ENCODE measurements at regions not wholly inside any gene's neighbourhood (a gene's known extent, or its start where the extent isn't known, plus 50 kb on each side); places are given as distances from the start of the nearest gene placed in this dataset.
"Not testable (repeated sequence)": the region's sequence is repeated elsewhere in the genome, so short reads cannot be mapped to it uniquely, and the experiment has no call there.

DNA sequence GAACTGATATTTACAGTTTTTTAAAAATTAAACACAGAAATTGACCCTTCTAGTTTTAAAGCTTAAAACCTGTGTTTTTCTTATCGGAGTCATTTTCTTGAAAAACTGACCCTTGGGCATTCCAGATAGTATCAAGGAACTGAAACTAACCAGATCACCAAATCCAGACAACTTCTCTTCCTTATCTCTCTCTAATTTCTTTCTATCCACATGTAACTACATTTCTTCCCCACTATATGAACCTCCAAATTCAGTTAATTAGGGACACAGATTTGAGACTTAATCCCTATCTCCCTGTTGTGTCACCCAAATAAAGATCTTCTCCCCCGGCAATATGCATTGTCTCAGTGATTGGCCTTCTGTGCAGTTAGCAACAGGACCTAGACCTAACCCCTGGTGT, 1643.0 kb upstream of the CDH6 start:
- DNase-seq, result no peak

DNA sequence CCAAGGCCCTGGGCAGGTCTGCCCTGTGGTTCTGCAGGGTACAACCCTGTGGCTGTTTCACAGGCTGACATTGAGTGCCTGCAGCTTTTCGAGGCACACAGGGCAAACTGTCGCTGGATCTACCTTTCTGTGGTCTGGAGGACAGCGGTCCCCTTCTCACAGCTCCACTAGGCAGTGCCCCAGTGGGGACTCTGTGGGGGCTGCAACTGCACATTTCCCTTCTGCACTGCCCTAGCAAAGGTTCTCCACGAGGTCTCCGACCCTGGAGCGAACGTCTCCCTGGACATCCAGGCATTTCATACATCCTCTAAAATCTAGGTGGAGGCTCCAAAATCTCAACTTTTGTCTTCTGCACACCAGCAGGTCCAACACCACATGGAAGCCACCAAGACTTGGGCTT, 1645.2 kb upstream of the CDH6 start:
- DNase-seq, result no peak

- DNase-seq, result no peak
These were observed 1646.1 kb upstream of the CDH6 start for GRCh38 chr5:29547236-29547865.

GRCh38 chr5:29543501-29543900, 1650.0 kb upstream of the CDH6 start:
- DNase-seq, result no peak

DNA sequence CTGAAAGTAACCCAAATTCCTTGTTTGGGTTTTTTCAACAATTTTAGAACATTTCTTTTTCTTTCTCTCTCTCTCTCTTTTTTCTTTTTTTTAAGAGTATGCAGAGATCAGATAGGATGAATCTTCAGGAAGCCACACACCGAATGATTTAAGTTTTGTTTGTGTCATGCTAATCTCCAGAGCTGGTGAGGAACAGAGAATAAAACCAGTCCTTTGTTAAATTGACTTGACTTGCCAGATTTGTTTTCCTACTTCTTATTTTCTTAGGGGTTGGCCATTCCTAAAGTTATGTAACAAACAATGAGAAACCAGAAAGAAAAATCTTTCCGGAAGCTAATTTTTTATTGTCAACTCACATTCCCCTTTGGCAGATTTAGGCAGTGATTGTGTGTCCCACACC, 1669.3 kb upstream of the CDH6 start:
- DNase-seq, result no peak

DNA sequence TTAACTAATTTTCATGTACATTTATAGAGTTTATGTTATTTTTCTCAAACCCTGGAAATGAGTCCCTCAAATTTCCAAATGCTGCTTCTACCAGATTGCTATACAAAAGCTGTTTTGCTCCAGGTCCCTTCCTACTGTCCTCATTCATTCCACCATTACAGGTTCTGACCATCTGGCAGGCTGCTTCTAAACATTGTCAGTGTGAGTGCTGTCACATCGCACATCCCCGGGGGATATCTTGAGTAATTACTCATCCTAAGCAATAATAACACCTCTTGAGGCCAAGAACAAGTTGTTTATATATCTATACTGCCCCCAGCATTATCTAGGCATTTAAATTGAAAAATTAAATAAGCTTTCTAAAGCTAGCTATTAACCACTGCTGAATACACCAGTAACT, 1675.3 kb upstream of the CDH6 start:
- DNase-seq, result no peak

- DNase-seq, result no peak
These were observed 1677.3 kb upstream of the CDH6 start for GRCh38 chr5:29516224-29516623.

DNA sequence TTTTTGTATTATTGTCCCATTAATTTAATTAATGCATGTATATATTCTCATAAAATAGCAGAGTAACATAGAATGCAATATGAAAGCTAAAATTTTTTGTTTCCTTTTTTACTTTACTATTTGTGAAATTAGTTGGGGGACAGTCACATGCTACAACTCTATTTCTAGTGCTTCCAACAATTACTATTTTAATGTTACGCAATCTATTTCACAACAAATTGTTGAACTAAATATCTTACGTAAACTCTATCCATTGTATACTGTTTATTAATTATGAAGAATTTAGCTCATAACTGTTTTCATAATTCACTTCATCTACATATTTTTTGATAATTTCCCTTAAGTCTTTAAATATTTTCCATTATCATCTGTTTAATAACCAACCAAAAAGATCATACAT, 1685.4 kb upstream of the CDH6 start:
- DNase-seq, result no peak

GRCh38 chr5:29504411-29504810, 1689.1 kb upstream of the CDH6 start:
- no peak for DNase-seq

- DNase-seq, result no peak
These were observed 1694.6 kb upstream of the CDH6 start for GRCh38 chr5:29498860-29499259.

DNA sequence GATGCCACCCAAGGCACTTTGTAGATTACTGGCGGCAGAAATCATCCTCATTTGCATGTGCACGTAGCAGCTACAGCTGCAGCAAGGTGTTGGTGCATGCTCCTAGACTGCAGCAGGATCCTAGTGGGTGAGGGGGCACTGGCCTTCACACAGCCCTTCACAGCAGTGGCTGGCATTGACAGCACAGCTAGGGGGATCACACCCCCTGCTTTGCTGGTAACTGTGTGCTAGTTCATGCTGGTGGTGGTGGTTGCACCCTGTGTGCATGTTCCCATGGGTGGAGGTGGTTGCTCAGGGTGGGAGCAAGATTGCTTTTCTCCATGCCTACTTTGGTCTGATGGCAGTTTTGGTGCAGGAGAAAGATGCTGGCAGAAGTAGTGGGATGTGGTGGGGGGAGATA, 1695.1 kb upstream of the CDH6 start:
- DNase-seq, result no peak

DNA sequence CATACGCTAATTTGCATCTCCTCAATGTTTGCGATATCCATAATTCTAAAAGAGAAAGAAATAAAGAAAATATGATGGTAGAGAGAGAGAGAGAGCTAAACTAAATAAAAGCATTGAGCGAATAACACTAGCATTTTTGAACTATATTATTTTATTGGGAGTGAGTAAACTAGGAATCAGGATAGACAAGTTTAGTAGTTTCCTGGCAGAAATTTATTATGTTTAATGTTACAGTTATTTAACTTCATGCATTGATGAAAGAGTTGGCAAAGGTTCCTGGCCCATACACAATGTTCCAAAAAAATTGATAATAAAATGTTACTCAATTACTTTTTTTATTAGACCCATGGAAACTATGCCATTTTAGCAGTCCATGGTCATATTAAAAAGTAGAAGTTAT, 1708.2 kb upstream of the CDH6 start:
- no peak for DNase-seq

GRCh38 chr5:29469581-29469980, 1723.9 kb upstream of the CDH6 start:
- no peak for DNase-seq

DNA sequence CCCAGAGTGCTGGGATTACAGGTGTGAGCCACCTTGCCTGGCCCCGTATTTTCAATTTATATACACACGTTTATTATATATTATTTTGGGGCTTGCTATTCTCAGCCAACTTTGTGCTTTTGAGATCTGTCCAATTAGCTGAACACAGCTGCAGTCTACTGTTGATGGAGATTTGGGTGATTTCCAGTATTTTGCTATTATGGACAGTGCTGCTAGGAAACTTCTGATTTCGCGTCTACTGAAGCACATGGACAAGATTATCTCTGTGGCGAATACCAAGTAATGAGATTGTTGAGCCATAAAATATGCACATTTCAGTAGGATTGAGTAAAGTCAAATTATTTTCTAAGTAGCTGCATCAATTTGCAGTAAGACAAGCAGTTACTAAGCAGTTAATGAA, 1731.2 kb upstream of the CDH6 start:
- no peak for DNase-seq

GRCh38 chr5:29460971-29461559, 1732.4 kb upstream of the CDH6 start:
- DNase-seq, result no peak

DNA sequence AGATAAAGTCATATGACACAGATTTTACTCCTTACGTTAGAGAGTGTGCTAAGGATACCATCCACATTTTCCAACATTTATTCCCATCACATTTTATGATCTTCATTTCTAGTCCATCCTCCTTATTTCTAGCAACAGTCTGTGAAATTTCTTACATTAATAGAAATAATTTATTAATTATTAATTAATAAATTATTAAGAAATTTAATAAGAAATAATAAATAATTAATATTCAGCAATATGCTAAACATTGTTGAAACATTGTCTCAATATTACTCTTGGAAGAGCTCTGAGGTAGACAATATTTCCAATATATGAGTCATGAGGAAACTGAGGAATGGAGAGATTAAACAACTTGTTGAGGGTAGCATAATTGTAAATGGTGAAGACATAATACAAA, 1742.5 kb upstream of the CDH6 start:
- not testable (repeated sequence) for DNase-seq

DNA sequence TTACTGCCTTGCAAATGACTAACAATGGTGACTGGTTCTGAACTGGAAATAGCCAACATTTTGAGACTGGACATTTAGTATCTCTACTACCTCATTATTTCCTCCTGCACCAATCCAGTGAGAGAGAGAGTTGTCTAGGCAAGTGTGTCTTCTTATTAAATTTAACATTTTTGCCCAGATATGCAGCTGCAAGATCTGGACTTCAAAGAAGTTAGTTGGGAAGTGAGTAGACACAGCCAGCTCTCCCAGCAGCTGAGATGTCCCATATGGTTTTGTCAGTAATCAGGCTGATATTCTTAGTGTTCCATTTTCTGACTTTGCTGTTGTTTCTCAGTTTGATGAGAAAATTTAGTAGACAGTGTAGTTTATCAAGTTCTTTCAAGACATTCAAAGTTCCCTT, 1778.8 kb upstream of the CDH6 start:
- no peak for DNase-seq

DNA sequence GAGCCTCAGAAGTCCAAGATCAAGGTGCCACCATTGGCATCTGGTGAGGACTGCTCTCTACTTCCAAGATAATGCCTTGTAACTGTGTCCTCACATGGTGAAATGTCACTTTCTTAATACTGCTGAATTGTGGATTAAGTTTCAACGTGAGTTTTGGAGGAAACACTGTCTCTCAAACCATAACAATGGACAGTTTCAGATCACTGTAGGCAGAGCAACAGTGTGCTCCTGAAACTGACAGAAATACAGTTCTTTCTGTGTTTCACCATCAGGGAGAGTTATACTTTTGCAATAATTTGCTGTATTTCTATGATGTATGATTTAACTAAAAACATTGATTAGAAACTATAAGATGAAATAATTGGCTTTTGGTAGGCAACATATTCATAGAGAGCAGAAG, 1780.5 kb upstream of the CDH6 start:
- no peak for DNase-seq

- DNase-seq, result no peak
These were observed 1791.2 kb upstream of the CDH6 start for GRCh38 chr5:29402270-29402669.

DNA sequence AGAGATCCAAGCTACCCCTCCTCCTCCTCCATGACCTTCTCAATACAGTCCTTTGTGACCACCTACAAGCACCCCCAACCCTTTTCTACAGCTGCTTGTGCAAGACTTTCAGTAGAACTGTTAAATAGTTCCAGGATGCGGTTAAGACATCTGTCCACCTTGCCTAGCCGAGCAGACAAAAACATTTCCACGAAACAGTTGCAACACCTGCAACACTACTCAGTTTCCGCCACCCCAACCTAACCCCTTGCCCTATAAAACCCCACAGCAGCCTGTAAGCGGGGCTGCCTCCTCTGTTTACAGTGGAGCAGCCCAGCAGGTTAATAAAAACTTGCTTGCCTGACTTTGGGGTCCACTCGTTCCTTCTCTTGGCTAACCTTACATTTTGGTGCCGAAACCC, 1803.5 kb upstream of the CDH6 start:
- no peak for DNase-seq

DNA sequence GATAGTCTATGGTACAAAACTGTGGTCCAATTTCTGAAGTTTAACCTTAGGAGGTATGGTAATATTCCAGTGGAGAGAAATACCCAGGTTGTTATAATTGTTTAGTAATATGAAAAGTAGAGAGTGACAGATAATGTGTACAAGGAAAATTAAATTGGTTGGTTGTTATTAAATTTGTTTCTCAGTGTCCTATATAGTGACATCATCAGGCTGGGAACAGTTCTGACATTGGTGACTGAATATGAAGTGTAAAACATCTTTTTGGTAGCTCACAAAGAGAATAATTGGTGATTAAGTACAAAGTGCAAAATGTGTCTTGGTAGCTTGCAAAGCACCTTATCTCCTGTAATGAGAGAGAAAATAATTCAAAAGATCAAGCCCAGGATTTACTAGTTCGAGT, 1806.1 kb upstream of the CDH6 start:
- no peak for DNase-seq

GRCh38 chr5:29382780-29383179, 1810.7 kb upstream of the CDH6 start:
- no peak for DNase-seq

DNA sequence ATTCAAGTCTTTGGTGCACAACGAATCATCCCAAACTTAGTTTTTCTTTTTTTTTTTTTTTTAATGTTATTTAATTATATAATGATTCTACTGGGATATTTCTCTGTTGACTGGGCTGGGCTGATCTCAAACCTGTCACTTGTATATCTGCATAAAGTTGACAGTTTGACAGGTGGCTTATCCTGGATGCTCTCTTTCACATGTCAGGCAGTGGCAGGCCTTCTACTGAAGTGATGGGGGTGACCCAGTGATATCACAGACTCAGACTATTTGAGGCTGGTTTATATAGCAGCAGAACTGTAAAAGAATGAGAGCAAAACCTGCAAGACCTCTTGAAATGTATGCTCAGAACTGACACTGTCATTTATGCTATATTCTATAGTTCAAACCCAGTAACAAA, 1813.5 kb upstream of the CDH6 start:
- DNase-seq, result no peak

DNA sequence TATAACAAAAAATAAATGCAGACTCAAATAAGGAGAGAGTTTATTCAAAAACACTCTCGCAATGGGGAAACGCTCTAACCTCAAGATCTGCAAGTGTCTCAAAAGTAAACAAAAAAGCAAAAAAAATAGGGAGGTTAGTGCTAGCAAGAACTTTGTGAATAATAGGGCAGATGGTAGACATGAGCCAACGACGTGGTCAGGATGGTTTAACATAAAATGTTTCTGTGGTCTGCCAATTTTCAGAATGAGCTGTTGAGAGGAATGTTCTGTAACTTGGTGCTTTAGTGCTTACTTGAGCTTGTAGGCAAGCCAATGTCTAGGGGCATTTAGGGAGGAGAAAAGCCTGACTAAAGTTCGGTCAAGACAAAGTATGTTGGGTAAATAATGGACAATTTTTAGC, 1813.9 kb upstream of the CDH6 start:
- no peak for DNase-seq

DNA sequence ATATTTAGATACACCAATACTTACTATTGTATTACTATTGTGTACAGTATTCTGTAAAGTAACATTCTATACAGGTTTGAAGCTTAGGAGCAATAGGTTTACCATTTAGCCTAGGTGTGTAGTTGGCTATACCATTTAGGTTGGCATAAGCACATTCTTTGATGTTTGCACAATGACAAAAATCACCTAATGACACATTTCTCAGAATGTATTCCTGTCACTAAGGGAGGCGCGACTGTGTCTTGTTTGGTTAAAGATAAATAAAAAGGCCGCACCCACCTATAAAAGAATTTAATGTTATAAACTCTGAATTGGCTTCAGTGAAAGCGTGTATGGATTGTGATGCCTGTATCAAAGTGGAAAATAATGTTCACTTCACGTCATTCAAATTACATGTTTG, 1815.4 kb upstream of the CDH6 start:
- DNase-seq, result no peak

GRCh38 chr5:29370248-29370647, 1823.2 kb upstream of the CDH6 start:
- no peak for DNase-seq
